ENCODE measurements at regions not wholly inside any gene's neighbourhood (a gene's known extent, or its start where the extent isn't known, plus 50 kb on each side); places are given as distances from the start of the nearest gene placed in this dataset.
"Not testable (repeated sequence)": the region's sequence is repeated elsewhere in the genome, so short reads cannot be mapped to it uniquely, and the experiment has no call there.

DNA sequence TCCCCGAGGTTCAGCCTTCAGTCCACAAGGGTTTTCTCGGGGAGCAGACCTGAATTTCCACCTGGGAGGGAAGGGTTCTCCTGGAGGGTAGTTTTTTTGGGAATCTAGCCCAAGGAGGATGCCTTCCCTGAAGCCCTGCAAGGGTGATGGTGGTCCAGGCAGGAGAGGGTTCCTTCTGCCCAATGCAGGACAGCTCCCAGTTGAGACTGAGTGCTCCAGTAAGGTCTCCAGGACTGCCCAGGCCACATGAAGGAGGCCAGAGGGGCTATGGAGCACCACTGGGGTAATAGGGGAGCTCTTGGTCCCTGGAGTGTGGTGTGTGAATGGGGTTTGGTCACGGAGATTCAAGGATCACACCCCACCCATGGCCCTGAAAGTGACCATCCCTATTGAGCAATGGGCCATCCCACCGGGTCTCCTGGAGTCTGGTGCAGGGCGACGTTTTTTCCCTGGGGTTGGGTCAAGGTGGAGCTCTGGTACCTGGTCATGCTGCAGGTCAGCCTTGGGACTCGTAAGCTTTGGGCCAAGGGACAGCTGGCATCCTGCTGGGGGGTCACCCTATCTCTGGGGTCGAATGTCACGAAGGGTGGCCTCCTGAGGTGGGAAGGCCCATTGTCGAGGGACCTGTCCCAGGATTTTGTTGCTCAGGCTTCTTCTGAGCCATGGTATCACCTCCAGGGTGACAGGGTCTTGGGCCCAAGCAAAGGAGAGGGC, 196.5 kb downstream of the UBE3A start:
- Mint-ChIP-seq H3K36me3 (ENCODE audit: low read depth) (no peaks in the 10 kb centered on the region), H3K4me1 (ENCODE audit: low read depth) (no peaks in the 10 kb centered on the region), H3K9me3 (peaks cover 51% of the 10 kb centered on the region), H3K27ac (no peak overlapping the region), H3K27me3 (ENCODE audit: insufficient read depth) (no peaks in the 10 kb centered on the region), H3K4me3 (no peak overlapping the region)
- no peak for DNase-seq (ENCODE audit: low spot score)
- intact Hi-C loops (cut with micrococcal nuclease), result no loop called here

DNA sequence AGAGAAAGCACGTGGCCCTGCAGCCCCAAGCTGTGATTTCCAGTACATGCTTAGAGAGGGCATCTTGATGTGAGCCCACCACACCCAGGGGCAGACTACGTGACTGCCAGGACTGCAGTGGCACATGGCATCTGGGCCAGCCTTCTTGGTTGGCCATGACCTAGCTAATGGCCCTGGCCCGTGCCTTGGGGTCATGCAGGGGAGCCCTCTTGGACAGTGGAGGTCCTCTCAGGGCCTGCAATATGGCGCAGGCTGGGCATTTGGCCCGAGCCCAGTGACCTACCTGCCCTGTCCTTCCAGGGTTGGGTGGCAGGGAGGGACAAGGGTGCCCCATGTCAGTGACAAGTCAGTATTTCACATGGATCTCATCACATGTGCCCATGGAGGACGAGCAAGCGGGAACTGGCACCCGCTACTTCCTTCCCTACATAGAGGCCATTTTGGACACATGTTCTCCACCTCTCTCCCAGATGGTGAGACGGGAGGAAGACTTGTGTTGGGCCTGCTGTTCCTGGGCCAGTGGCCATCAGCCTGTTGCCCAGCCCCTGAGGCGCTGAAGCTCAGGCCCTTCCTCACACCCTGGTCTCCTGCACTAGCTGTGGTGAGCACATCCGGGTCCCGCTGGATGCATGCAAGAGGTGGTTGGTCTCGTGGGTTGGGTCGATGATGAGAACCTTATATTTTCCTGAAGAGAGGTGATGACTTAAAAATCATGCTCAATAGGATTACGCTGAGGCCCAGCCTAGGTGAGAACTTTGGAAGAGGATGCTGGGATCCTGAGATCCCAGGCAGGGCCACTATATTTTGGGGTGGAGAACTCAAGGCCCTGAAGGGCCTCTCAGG, 195.6 kb downstream of the UBE3A start:
- H3K4me3 Mint-ChIP-seq, result no peak overlapping the region
- no peak for DNase-seq (ENCODE audit: low spot score)
- H3K9me3 Mint-ChIP-seq, result peaks cover 46% of the 10 kb centered on the region
- H3K27ac Mint-ChIP-seq, result no peak overlapping the region
- no peaks in the 10 kb centered on the region for H3K36me3 Mint-ChIP-seq (ENCODE audit: low read depth)
- H3K27me3 Mint-ChIP-seq (ENCODE audit: insufficient read depth), result no peaks in the 10 kb centered on the region
- H3K4me1 Mint-ChIP-seq (ENCODE audit: low read depth), result no peaks in the 10 kb centered on the region
- intact Hi-C loops (cut with micrococcal nuclease), result no loop called here

- intact Hi-C loops (cut with micrococcal nuclease), result no loop called here
- Mint-ChIP-seq H3K36me3 (ENCODE audit: low read depth) (no peaks in the 10 kb centered on the region), H3K27me3 (ENCODE audit: insufficient read depth) (no peaks in the 10 kb centered on the region), H3K4me3 (no peak overlapping the region), H3K4me1 (ENCODE audit: low read depth) (no peaks in the 10 kb centered on the region), H3K9me3 (peaks cover 43% of the 10 kb centered on the region), H3K27ac (no peak overlapping the region)
- DNase-seq (ENCODE audit: low spot score), result no peak
Measured at GRCh38 chr15:25243800-25244097, 195.1 kb downstream of the UBE3A start.

DNA sequence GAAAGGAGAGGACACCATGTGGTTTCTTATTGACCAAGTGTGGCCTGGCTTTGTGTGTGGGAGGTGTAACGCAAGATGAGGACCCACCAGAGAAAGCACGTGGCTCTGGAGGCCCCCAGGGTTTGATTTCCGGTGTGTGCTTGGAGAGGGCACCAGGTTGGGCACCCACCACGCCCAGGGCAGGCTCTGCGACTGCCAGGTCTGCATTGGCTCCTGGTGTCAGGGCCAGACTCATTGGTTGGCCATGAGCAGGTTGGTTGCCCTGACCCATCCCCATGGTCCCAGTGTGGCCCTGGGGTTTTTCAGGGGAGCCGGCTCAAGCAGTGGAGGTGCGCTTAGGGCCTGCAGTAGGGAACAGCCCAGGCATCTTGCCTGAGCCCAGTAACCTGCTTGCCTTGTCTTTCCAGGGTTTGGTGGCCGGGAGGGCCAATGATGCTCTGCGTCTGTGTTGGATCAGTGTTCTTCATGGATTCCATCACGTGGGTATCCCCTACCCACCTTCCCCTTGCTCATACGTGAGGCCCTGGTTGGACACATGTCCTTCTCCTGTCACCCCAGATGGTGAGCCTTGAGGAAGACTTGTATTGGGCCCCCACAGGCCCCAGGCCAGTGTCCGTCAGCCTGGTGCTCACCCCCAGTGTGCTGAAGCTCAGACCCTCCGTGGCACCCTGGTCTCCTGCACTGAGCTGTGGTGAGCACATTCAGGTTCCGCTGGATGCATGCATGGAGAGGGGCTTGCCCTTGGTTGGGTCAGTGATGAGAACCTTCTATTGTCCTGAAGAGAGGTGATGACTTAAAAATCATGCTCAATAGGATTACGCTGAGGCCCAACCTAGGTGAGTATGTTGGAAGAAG, 193.9 kb downstream of the UBE3A start:
- Mint-ChIP-seq H3K36me3 (ENCODE audit: low read depth) (no peaks in the 10 kb centered on the region), H3K27me3 (ENCODE audit: insufficient read depth) (no peaks in the 10 kb centered on the region)
- no peak for DNase-seq (ENCODE audit: low spot score)

GRCh38 chr15:25245801-25246622, 192.8 kb downstream of the UBE3A start:
- Mint-ChIP-seq H3K27me3 (ENCODE audit: insufficient read depth) (no peaks in the 10 kb centered on the region), H3K36me3 (ENCODE audit: low read depth) (no peaks in the 10 kb centered on the region), H3K4me1 (ENCODE audit: low read depth) (no peaks in the 10 kb centered on the region), H3K27ac (no peak overlapping the region), H3K4me3 (no peak overlapping the region), H3K9me3 (peaks cover 37% of the 10 kb centered on the region)
- intact Hi-C loops (cut with micrococcal nuclease), result no loop called here
- DNase-seq (ENCODE audit: low spot score), result no peak

More for the DNA sequence above, 193.9 kb downstream of the UBE3A start:
- intact Hi-C loops (cut with micrococcal nuclease), result no loop called here
- Mint-ChIP-seq H3K4me1 (ENCODE audit: low read depth) (no peaks in the 10 kb centered on the region), H3K9me3 (peaks cover 47% of the 10 kb centered on the region), H3K27ac (no peak overlapping the region), H3K4me3 (no peak overlapping the region)

- intact Hi-C loops (cut with micrococcal nuclease), result no loop called here
- no peak for DNase-seq (ENCODE audit: low spot score)
Measured at GRCh38 chr15:25246641-25247406, 192.0 kb downstream of the UBE3A start.

GRCh38 chr15:25247407-25248038, 191.3 kb downstream of the UBE3A start:
- intact Hi-C loops (cut with micrococcal nuclease), result no loop called here
- H3K4me1 Mint-ChIP-seq (ENCODE audit: low read depth), result no peaks in the 10 kb centered on the region
- H3K4me3 Mint-ChIP-seq, result no peak overlapping the region
- no peaks in the 10 kb centered on the region for H3K27me3 Mint-ChIP-seq (ENCODE audit: insufficient read depth)
- H3K9me3 Mint-ChIP-seq, result peaks cover 31% of the 10 kb centered on the region
- no peak overlapping the region for H3K27ac Mint-ChIP-seq
- DNase-seq (ENCODE audit: low spot score), result no peak
- no peaks in the 10 kb centered on the region for H3K36me3 Mint-ChIP-seq (ENCODE audit: low read depth)

More at GRCh38 chr15:25246641-25247406, 192.0 kb downstream of the UBE3A start:
- H3K4me1 Mint-ChIP-seq (ENCODE audit: low read depth), result no peaks in the 10 kb centered on the region
- no peak overlapping the region for H3K27ac Mint-ChIP-seq
- no peak overlapping the region for H3K4me3 Mint-ChIP-seq
- H3K27me3 Mint-ChIP-seq (ENCODE audit: insufficient read depth), result no peaks in the 10 kb centered on the region
- H3K36me3 Mint-ChIP-seq (ENCODE audit: low read depth), result no peaks in the 10 kb centered on the region
- peaks cover 29% of the 10 kb centered on the region for H3K9me3 Mint-ChIP-seq

GRCh38 chr15:25248087-25248486, 190.7 kb downstream of the UBE3A start:
- H3K36me3 Mint-ChIP-seq (ENCODE audit: low read depth); H3K27me3 Mint-ChIP-seq (ENCODE audit: insufficient read depth); H3K4me3 Mint-ChIP-seq; DNase-seq (ENCODE audit: low spot score); H3K27ac Mint-ChIP-seq; intact Hi-C loops (cut with micrococcal nuclease); H3K4me1 Mint-ChIP-seq (ENCODE audit: low read depth): not testable (repeated sequence)
- peaks cover 30% of the 10 kb centered on the region for H3K9me3 Mint-ChIP-seq

GRCh38 chr15:25248583-25249235, 190.1 kb downstream of the UBE3A start:
- H3K36me3 Mint-ChIP-seq (ENCODE audit: low read depth), result no peaks in the 10 kb centered on the region
- DNase-seq (ENCODE audit: low spot score), result no peak
- H3K27me3 Mint-ChIP-seq (ENCODE audit: insufficient read depth), result no peaks in the 10 kb centered on the region
- H3K9me3 Mint-ChIP-seq, result peaks cover 32% of the 10 kb centered on the region
- intact Hi-C loops (cut with micrococcal nuclease), result no loop called here
- no peak overlapping the region for H3K4me3 Mint-ChIP-seq
- H3K4me1 Mint-ChIP-seq (ENCODE audit: low read depth), result no peaks in the 10 kb centered on the region
- no peak overlapping the region for H3K27ac Mint-ChIP-seq

DNA sequence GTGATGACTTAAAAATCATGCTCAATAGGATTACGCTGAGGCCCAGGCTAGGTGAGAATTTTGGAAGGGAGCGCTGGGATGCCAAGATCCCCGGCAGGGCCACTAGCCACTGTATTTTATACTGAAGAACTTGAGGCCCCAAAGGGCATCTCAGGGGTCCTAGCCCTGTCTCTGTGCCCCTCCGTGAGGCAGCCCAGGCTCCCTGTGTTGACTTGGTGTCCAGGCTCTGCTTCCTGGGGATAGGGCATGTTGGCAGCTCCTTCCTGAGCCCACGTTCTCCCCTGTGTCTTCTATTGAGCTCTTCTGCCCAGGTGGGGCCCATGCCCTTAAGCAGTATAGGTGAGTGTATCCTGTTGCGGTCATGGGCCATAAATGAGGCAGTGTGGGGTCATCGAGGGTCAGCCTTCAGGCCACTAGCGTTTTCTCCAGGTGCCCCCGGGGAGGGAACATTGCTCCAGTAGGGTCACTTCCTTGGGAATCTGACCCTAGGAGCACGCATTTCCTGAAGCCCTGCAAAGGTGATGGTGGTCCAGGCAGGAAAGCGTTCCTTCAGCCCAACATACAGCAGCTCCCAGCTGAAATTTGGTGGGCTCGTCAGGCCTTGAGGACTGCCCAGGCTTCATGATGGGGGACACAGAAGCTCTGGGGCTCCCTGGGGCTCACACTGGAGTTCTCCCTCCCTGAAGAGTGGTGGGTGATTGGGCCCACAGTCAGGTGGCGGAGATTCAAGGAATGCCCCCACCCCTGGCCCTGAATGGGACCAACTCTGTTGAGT, 189.4 kb downstream of the UBE3A start:
- intact Hi-C loops (cut with micrococcal nuclease), result no loop called here
- Mint-ChIP-seq H3K9me3 (peaks cover 39% of the 10 kb centered on the region), H3K36me3 (ENCODE audit: low read depth) (peaks cover 3% of the 10 kb centered on the region), H3K4me1 (ENCODE audit: low read depth) (no peaks in the 10 kb centered on the region), H3K27ac (no peak overlapping the region), H3K27me3 (ENCODE audit: insufficient read depth) (no peaks in the 10 kb centered on the region), H3K4me3 (no peak overlapping the region)
- no peak for DNase-seq (ENCODE audit: low spot score)

All from activated T-helper 1 cell treated with anti-CD3 and anti-CD28 coated beads, Interleukin-12 subunit alpha, Interleukin-12 subunit beta, Interleukin-2, Interleukin-4 antibody, amounts not matched to agents 30 ng/mL and 10 ng/mL and 1 ng/mL, durations not matched to agents 14 hours and 24 hours and 36 hours (primary cell).